Natural killer cell treated with Interleukin-12 subunit alpha and Interleukin-12 subunit beta and Interleukin-15 and Interleukin-18, amount 100 ng/mL, for 72 hours (primary cell): ENCODE measurements at regions not wholly inside any gene's neighbourhood (a gene's known extent, or its start where the extent isn't known, plus 50 kb on each side); places are given as distances from the start of the nearest gene placed in this dataset.

Experiments used
- ATAC-seq, 2 donors: fragments of 150-1000 bp; cut with Tn5 transposase in 1 of 2; sonication (Bioruptor Pico), chemical (Tn5 transposase) in 1 of 2; 2 replicates each; pipeline ENCODE4 v1.10.0; 2021
- DNase-seq: peaks from one replicate; pipeline ENCODE4 v3.0.0; 2022; ENCODE audit warnings: low spot score
- H3K27ac Mint-ChIP-seq, 2 donors: 1 replicate in 1 of 2; 2 replicates in 1 of 2; pipeline ENCODE4 v1.8.0; 2022; ENCODE audit warnings: mixed read lengths in 2 of 2, mild to moderate bottlenecking in 1 of 2, moderate library complexity in 1 of 2
- H3K27me3 Mint-ChIP-seq, 2 donors: 1 replicate in 1 of 2; 2 replicates in 1 of 2; pipeline ENCODE4 v1.8.0; 2022; ENCODE audit warnings: mixed read lengths in 2 of 2
- H3K36me3 Mint-ChIP-seq: one replicate; pipeline ENCODE4 v1.8.0; 2022; ENCODE audit warnings: mixed read lengths
- H3K4me1 Mint-ChIP-seq, 2 donors: 1 replicate in 1 of 2; 2 replicates in 1 of 2; pipeline ENCODE4 v1.8.0; 2022; ENCODE audit warnings: low read depth in 2 of 2, mixed read lengths in 2 of 2, mild to moderate bottlenecking in 1 of 2
- H3K4me3 Mint-ChIP-seq: one replicate; pipeline ENCODE4 v1.8.0; 2022; ENCODE audit warnings: mixed read lengths
- H3K9me3 Mint-ChIP-seq: 2 replicates; pipeline ENCODE4 v1.8.0; 2022; ENCODE audit warnings: mixed read lengths

DNA sequence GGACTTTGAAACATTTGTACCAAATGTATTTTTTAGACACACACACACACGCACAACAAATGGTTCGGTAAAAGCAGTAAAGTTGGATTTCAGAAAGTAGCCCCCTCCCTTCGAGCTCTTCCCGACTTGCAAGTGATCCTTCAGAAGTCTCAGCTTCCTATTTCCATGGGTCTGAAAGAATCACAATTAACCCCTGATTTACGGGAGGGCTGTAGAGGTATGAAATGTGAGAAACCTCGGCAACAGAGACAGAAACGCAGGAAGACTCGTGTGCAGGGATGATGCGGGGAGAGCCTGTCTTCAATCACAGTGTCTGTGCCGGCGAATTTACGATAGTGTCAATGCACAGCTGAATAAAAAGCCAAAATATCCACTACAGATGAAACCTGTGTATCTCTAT is 60.7 kb upstream of the VRK1 start:
- ATAC-seq (no peak), DNase-seq (no peak)
- H3K27ac Mint-ChIP-seq = no peak overlapping the region

DNA sequence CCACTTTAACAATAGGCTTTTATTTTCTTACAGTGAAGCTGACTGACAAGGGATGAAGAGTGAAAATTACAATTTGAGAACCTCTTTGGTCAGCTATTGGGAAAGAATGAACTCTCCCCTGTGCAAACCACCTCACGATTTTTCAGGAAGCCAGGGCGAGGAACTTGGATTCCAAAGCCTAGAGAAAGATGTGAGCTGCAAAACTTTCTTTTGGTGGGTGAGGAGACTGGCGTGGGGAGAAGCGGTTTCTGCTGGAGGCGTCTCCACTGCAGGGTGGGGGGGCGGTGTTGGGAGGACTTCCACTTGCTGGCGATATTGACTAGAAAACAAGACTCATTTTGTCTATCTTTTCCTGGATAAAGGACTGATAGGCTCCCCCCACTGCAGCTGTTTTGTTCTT is 59.3 kb upstream of the VRK1 start:
- ATAC-seq (no peak), DNase-seq (no peak)
- H3K36me3 Mint-ChIP-seq = no peaks in the 10 kb centered on the region
- H3K9me3 Mint-ChIP-seq = no peaks in the 10 kb centered on the region
- no peak overlapping the region for H3K4me3 Mint-ChIP-seq
- no peak overlapping the region for H3K27ac Mint-ChIP-seq
- H3K27me3 Mint-ChIP-seq = peaks cover 46 to 57% of the 10 kb centered on the region in 2 donors
- H3K4me1 Mint-ChIP-seq = peaks cover 0 to 6% of the 10 kb centered on the region in 2 donors

More for the DNA sequence above, 60.7 kb upstream of the VRK1 start:
- Mint-ChIP-seq H3K4me3 (no peak overlapping the region), H3K9me3 (no peaks in the 10 kb centered on the region), H3K36me3 (no peaks in the 10 kb centered on the region), H3K4me1 (peaks cover 0 to 2% of the 10 kb centered on the region in 2 donors), H3K27me3 (peaks cover 37 to 44% of the 10 kb centered on the region in 2 donors)

DNA sequence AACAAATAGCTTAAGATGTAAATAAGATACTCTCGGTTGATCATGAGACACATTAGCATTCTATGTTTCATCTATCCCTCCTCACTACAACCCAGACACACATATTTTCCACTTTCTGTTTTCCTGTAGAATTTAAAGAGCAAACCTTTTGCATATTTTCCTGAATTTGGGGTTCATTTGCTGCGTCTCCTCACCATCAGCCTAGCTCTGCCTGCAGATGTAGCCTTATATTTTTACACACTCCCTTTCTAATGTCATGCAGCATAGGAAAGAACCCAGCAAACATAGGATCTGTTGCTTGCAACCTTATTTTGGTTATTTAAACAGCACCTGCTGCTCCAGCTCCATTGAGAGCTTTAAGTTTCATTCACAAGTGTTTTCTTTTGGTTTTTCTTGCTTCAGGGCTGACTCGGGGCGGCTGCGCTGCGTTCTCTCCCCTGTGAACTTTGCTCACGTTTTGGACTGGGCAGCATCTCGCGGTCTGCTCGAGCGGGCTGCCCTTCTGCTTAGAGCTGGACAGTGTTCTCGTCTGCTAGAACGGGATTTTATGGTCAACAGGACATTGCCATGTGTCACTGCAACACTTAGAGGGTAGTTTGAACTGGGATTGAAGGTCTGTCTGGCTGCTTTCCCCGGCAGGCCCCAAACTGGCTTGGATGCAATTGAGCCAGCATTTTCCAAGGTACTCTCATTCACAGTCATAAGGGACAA is 57.8 kb upstream of the VRK1 start:
- no peak overlapping the region for H3K27ac Mint-ChIP-seq
- H3K36me3 Mint-ChIP-seq = no peaks in the 10 kb centered on the region
- no peak overlapping the region for H3K4me3 Mint-ChIP-seq
- H3K9me3 Mint-ChIP-seq = no peaks in the 10 kb centered on the region
- no peak for DNase-seq
- peaks cover 0 to 6% of the 10 kb centered on the region in 2 donors for H3K4me1 Mint-ChIP-seq
- peaks cover 49 to 50% of the 10 kb centered on the region in 2 donors for H3K27me3 Mint-ChIP-seq
- no peak for ATAC-seq

DNA sequence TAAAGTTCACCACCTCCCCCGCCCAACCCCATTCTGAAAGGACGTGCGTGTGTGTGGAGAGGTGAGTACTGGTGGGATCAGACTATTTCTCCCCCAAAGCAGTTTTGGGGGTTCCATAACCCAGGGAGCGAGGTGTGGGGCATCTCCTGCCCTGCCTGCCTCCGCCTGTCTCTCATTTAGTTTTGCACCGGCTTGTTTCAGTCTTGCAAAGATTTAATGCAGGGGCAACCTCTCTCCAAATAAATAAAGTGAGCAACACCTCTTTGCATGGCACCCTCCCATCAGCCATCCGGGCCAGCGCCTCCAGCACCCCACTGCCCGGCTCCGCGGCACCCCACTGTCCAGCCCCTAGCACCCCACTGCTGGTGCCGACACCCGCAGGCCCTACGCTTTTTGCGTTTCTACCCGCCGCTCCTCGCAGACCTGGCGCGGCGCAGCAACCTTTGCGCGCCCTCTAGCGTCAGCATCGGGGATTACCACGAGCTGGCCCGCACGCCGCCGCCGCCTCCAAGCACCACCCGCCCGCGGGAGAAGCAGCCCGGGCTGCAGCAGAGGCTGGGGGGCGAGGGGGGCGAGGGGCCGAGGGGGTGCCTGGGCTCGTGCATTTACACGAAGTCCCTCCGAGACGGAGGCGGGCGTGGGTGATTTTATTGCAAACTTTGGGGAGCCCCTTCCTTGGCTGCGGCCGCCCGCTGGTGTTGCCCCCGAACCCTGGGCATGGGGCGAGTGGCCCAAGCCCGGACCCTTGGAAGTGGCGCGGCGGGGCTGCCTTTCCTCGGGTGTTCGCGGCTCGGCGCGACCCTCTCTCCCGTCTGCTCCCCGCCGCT is 55.8 kb upstream of the VRK1 start:
- no peaks in the 10 kb centered on the region for H3K9me3 Mint-ChIP-seq
- H3K27me3 Mint-ChIP-seq = peaks cover 51 to 61% of the 10 kb centered on the region in 2 donors
- H3K4me1 Mint-ChIP-seq = peaks cover 0 to 6% of the 10 kb centered on the region in 2 donors
- H3K4me3 Mint-ChIP-seq = peak overlapping the region; percentile 39
- DNase-seq = peak; percentile 63
- H3K36me3 Mint-ChIP-seq = no peaks in the 10 kb centered on the region
- H3K27ac Mint-ChIP-seq = no peak overlapping the region
- ATAC-seq = peak; percentile 79 to 84

DNA sequence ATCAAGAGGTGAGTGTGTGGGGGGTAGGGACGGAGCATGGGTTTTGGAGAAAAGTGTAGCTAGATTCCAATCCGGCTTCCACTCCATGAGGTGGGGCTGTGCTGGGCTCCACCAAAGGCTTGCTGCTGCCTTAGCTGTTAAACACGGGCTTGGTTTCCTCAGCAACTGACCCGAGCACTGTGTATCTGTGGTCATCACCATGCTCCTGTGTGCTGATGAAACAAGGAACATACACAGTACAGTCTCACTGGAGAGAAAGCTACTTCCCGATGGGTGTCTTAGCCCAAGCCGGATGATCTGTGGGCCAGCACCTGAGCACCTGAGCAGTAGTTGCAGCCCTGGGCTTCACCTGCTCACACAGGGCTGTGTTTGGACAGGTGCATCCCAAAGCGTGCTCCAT is 52.9 kb upstream of the VRK1 start:
- no peaks in the 10 kb centered on the region for H3K9me3 Mint-ChIP-seq
- DNase-seq = no peak
- H3K27me3 Mint-ChIP-seq = peaks cover 33 to 45% of the 10 kb centered on the region in 2 donors
- no peak overlapping the region for H3K4me3 Mint-ChIP-seq
- no peaks in the 10 kb centered on the region for H3K36me3 Mint-ChIP-seq
- no peak for ATAC-seq
- peaks cover 0 to 6% of the 10 kb centered on the region in 2 donors for H3K4me1 Mint-ChIP-seq
- no peak overlapping the region for H3K27ac Mint-ChIP-seq

DNA sequence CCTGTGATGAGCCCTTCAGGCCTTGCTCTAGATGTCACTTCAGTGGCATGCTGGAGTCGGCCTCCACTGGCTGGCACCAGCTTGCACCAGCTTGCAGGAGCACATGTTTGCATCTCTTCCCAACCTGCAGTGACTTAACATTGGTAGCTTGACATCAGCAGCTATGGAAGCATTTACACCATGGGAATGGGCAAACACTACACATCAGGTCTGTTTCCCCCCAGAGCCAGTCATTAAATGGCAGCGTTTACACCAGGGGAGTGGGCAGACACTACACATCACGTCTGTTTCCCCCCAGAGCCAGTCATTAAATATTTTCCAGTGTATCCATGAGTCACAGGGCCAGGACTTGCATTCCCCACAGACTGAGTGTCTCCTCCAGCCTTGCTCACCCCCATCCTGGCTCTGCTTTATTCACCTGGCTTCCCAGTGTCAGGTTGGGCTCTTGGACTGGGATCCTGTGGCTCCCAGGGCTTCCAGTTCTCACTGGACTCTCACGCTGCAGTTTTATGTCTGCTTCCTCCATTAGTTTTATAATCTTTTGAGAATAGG is 51.6 kb upstream of the VRK1 start:
- ATAC-seq = no peak
- no peaks in the 10 kb centered on the region for H3K9me3 Mint-ChIP-seq
- H3K36me3 Mint-ChIP-seq = no peaks in the 10 kb centered on the region
- H3K27me3 Mint-ChIP-seq = peaks cover 26 to 36% of the 10 kb centered on the region in 2 donors
- H3K27ac Mint-ChIP-seq = no peak overlapping the region
- H3K4me1 Mint-ChIP-seq = peaks cover 0 to 6% of the 10 kb centered on the region in 2 donors
- no peak overlapping the region for H3K4me3 Mint-ChIP-seq
- DNase-seq = no peak

DNA sequence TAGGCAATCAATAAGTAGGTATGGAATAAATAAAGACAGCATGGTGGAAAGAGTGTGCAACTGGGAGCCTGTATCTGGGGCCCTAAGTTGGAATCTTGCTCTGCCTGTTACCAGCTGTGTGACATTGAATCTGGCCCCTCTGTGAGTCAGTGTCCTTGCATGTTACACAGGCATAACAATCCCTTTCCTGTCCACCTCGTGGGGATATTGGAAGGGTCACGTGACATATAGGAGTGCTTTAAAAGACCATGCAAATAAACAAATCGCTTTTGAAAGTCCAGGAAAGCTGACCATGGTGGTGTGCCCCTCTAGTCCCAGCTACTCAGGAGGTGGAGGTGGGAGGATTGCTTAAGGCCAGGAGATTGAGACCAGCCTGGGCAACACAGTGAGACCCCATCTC is 51.1 kb upstream of the VRK1 start:
- Mint-ChIP-seq H3K4me3 (no peak overlapping the region), H3K9me3 (no peaks in the 10 kb centered on the region), H3K36me3 (no peaks in the 10 kb centered on the region), H3K4me1 (peaks cover 0 to 6% of the 10 kb centered on the region in 2 donors), H3K27me3 (peaks cover 26 to 36% of the 10 kb centered on the region in 2 donors), H3K27ac (no peak overlapping the region)
- no peak for DNase-seq
- no peak for ATAC-seq

DNA sequence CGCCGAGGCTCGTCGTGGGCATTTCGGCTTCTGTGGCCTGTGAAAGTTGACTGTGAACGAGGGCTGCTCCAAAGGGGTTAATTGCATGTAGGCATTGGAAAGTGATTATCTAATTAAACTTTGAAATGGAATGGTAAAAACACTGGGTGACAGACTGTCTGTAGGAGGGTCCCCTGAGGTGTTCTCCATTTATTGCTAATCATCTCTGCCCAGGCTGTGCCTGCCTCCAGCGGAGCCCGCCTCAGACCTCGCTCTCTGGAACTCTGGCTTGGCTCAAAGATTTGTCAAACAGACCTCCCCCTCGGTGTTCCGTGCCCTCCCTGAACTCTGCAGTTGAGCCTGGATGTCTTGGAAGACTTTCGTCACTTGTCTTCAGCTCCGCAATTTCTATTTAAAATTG is 50.2 kb upstream of the VRK1 start:
- Mint-ChIP-seq H3K4me1 (peaks cover 0 to under 1% of the 10 kb centered on the region in 2 donors), H3K9me3 (no peaks in the 10 kb centered on the region)
- no peak for ATAC-seq

More for the DNA sequence above, 50.2 kb upstream of the VRK1 start:
- Mint-ChIP-seq H3K27ac (no peak overlapping the region), H3K36me3 (no peaks in the 10 kb centered on the region), H3K4me3 (no peak overlapping the region), H3K27me3 (peaks cover 21 to 32% of the 10 kb centered on the region in 2 donors)
- DNase-seq = no peak
